GM23338 (cell line): ENCODE measurements at regions not wholly inside any gene's neighbourhood (a gene's known extent, or its start where the extent isn't known, plus 50 kb on each side); places are given as distances from the start of the nearest gene placed in this dataset.

ENCODE experiments used
- EZH2 ChIP-seq: fragments of 200-600 bp; sonication (generic); IDR thresholded peaks from one replicate; pipeline ENCODE4 v1.8.0; 2017; ENCODE audit warnings: antibody characterized with exemption, mild to moderate bottlenecking, low read depth; ENCODE audit not compliant: unreplicated experiment
- EZH2phosphoT487 ChIP-seq: fragments of 200-600 bp; sonication (generic); IDR thresholded peaks from one replicate; pipeline ENCODE4 v1.8.1; 2018; ENCODE audit warnings: antibody characterized with exemption; ENCODE audit not compliant: unreplicated experiment
- TF ChIP-seq, protein P1 (sequence below), 2 experiments: fragments of 200-600 bp in 1 of 2; sonication (generic) in 1 of 2; conservative IDR thresholded peaks; 2 replicates each; pipeline versions ENCODE4 v1.5.1 to v1.6.1; 2016 to 2017; ENCODE audit warnings: antibody characterized with exemption in 2 of 2, low read depth in 2 of 2, mild to moderate bottlenecking in 2 of 2, moderate library complexity in 1 of 2
- TF ChIP-seq, protein P2 (sequence below): IDR thresholded peaks from one replicate; pipeline ENCODE4 v1.6.1; 2018; ENCODE audit warnings: antibody characterized with exemption; ENCODE audit not compliant: unreplicated experiment

DNA sequence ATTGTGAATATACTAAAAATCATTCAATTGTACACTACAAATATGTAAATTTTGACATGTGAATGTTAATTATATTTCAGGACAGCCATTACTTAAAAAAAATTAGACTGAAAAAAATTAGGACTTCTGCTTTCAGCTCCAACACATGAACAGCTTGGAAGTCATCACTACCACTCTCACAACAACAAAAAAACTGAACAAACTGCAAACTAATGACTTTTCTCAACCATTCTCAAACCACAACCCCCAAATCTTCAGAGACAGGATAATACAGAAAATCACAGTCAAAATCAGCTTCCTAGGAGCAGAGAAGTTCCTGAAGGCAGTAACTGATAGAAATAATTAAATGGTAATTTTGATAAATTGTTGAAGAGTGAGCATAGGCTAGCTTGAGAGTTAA is 686.4 kb downstream of the TLE1 start:
- TF ChIP-seq, protein P1, sequence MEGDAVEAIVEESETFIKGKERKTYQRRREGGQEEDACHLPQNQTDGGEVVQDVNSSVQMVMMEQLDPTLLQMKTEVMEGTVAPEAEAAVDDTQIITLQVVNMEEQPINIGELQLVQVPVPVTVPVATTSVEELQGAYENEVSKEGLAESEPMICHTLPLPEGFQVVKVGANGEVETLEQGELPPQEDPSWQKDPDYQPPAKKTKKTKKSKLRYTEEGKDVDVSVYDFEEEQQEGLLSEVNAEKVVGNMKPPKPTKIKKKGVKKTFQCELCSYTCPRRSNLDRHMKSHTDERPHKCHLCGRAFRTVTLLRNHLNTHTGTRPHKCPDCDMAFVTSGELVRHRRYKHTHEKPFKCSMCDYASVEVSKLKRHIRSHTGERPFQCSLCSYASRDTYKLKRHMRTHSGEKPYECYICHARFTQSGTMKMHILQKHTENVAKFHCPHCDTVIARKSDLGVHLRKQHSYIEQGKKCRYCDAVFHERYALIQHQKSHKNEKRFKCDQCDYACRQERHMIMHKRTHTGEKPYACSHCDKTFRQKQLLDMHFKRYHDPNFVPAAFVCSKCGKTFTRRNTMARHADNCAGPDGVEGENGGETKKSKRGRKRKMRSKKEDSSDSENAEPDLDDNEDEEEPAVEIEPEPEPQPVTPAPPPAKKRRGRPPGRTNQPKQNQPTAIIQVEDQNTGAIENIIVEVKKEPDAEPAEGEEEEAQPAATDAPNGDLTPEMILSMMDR (conservative IDR thresholded peaks at IDR 0.05; ENCODE audit: low read depth in 2 of 2), result no peak
- TF ChIP-seq EZH2 (no peak), EZH2phosphoT487 (no peak)
- TF ChIP-seq, protein P2, sequence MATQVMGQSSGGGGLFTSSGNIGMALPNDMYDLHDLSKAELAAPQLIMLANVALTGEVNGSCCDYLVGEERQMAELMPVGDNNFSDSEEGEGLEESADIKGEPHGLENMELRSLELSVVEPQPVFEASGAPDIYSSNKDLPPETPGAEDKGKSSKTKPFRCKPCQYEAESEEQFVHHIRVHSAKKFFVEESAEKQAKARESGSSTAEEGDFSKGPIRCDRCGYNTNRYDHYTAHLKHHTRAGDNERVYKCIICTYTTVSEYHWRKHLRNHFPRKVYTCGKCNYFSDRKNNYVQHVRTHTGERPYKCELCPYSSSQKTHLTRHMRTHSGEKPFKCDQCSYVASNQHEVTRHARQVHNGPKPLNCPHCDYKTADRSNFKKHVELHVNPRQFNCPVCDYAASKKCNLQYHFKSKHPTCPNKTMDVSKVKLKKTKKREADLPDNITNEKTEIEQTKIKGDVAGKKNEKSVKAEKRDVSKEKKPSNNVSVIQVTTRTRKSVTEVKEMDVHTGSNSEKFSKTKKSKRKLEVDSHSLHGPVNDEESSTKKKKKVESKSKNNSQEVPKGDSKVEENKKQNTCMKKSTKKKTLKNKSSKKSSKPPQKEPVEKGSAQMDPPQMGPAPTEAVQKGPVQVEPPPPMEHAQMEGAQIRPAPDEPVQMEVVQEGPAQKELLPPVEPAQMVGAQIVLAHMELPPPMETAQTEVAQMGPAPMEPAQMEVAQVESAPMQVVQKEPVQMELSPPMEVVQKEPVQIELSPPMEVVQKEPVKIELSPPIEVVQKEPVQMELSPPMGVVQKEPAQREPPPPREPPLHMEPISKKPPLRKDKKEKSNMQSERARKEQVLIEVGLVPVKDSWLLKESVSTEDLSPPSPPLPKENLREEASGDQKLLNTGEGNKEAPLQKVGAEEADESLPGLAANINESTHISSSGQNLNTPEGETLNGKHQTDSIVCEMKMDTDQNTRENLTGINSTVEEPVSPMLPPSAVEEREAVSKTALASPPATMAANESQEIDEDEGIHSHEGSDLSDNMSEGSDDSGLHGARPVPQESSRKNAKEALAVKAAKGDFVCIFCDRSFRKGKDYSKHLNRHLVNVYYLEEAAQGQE, result no peak
